K562 (cell line): ENCODE measurements at regions not wholly inside any gene's neighbourhood (a gene's known extent, or its start where the extent isn't known, plus 50 kb on each side); places are given as distances from the start of the nearest gene placed in this dataset.

Source experiments
- ATAC-seq: fragments of 200-7000 bp; cut with Tn5 transposase; 3 replicates; pipeline ENCODE4 v1.9.1; 2020; ENCODE audit warnings: moderate library complexity
- BruUV-seq: library from RNA; stranded (reverse); fragments of 400-500 nt; replicated peaks from 2 replicates; lab custom pipeline; 2021; lab: Mats Ljungman, UMichigan
- CTCF ChIA-PET: fragments of 300-600 bp; formaldehyde crosslinking; extraction: SDS; loops from one replicate; lab custom pipeline; 2021; ENCODE audit warnings: low intra/inter-chr PET ratio; lab: Yijun Ruan, JAX
- POLR2A ChIA-PET: fragments of 300-600, 350-650 bp; sonication (Branson Sonifier 250); formaldehyde crosslinking; extraction: SDS; loops from one replicate; lab custom pipeline; 2021; ENCODE audit warnings: antibody characterized with exemption, inconsistent platforms; lab: Yijun Ruan, JAX
- DNase-seq, 4 experiments: peaks; one replicate each; pipeline versions ENCODE4 v3.0.0 to v3.0.0-alpha.2; 2011 to 2018; ENCODE audit warnings: low spot score in 3 of 4, mixed read lengths in 3 of 4; ENCODE audit errors: extremely low read depth in 1 of 4
- FAIRE-seq: peaks from 2 replicates; lab custom pipeline; 2011; peaks lifted over from hg19 to GRCh38; lab: Jason Lieb, UNC
- H2AFZ ChIP-seq: 2 replicates; pipeline ENCODE4 v1.6.0; 2011; ENCODE audit warnings: low read depth, low read length, control low read depth, inconsistent platforms
- H3K27ac ChIP-seq: fragments of 200-600 bp; 3 replicates; pipeline ENCODE4 v1.8.0; 2011; ENCODE audit warnings: low read depth, mild to moderate bottlenecking, control low read depth, inconsistent platforms, low read length, moderate library complexity, mixed read lengths; ENCODE audit errors: extremely low read depth
- H3K27me3 ChIP-seq, 2 experiments: fragments of 300-600 bp in 1 of 2; 2 replicates in 1 of 2; 3 replicates in 1 of 2; pipeline versions ENCODE4 v1.6.0 to v1.8.0; 2011; ENCODE audit warnings: inconsistent platforms in 2 of 2, low read length in 2 of 2, mild to moderate bottlenecking in 1 of 2, mixed read lengths in 1 of 2, moderate library complexity in 1 of 2; ENCODE audit not compliant: control insufficient read depth in 2 of 2, insufficient read depth in 2 of 2
- H3K36me3 ChIP-seq: fragments of 300-600 bp; 3 replicates; pipeline ENCODE4 v1.8.0; 2011; ENCODE audit warnings: mild to moderate bottlenecking, low read length, inconsistent platforms; ENCODE audit not compliant: control insufficient read depth, insufficient read depth
- H3K4me1 ChIP-seq, 2 experiments: fragments of 200-600 bp in 1 of 2; replicated peaks in 1 of 2; 2 replicates in 1 of 2; 3 replicates in 1 of 2; pipeline versions ENCODE4 v1.5.1 to v1.8.0; 2011; ENCODE audit warnings: inconsistent platforms in 2 of 2, low read length in 2 of 2, mild to moderate bottlenecking in 1 of 2, mixed read lengths in 1 of 2, moderate library complexity in 1 of 2; ENCODE audit not compliant: control insufficient read depth in 2 of 2, insufficient read depth in 2 of 2
- H3K4me2 ChIP-seq: 2 replicates; pipeline ENCODE4 v1.6.1; 2011; ENCODE audit warnings: low read length, control low read depth, inconsistent platforms, mixed read lengths; ENCODE audit not compliant: insufficient read depth
- H3K4me3 ChIP-seq: fragments of 200-600 bp; sonication (generic), shearing (Covaris generic); 2 replicates; pipeline ENCODE4 v1.5.1; 2016; ENCODE audit warnings: control low read depth, inconsistent platforms
- H3K79me2 ChIP-seq: fragments of 200-600 bp; 3 replicates; pipeline ENCODE4 v1.8.0; 2011; ENCODE audit warnings: low read length, inconsistent platforms; ENCODE audit not compliant: control insufficient read depth, insufficient read depth
- H3K9ac ChIP-seq, 2 experiments: 2 replicates each; pipeline versions ENCODE4 v1.6.0 to v1.6.1; 2011; ENCODE audit warnings: low read depth in 2 of 2, low read length in 2 of 2, control low read depth in 1 of 2, inconsistent platforms in 1 of 2, mild to moderate bottlenecking in 1 of 2, mixed read lengths in 1 of 2; ENCODE audit not compliant: insufficient read depth in 1 of 2
- H3K9me1 ChIP-seq: one replicate; pipeline ENCODE4 v1.6.0; 2011; ENCODE audit warnings: inconsistent platforms, mild to moderate bottlenecking, low read length, moderate library complexity; ENCODE audit not compliant: control insufficient read depth, insufficient read depth
- H3K9me3 ChIP-seq: replicated peaks from 2 replicates; pipeline ENCODE4 v1.5.1; 2011; ENCODE audit warnings: low read depth, low read length, inconsistent platforms; ENCODE audit not compliant: control insufficient read depth, insufficient read depth
- H4K20me1 ChIP-seq: replicated peaks from 2 replicates; pipeline ENCODE4 v1.6.1; 2011; ENCODE audit warnings: low read length, inconsistent platforms, mixed read lengths; ENCODE audit not compliant: control insufficient read depth, insufficient read depth
- ATF1 ChIP-seq, 2 experiments: fragments of 450-650 bp in 1 of 2; IDR thresholded peaks; 2 replicates each; pipeline ENCODE4 v1.6.1; 2016; ENCODE audit warnings: missing compliant biosample characterization in 1 of 2, missing genetic modification characterization in 1 of 2
- CC2D1A ChIP-seq: fragments of 450-650 bp; IDR thresholded peaks from 2 replicates; pipeline ENCODE4 v1.6.1; 2017; ENCODE audit warnings: mild to moderate bottlenecking
- CREM ChIP-seq: IDR thresholded peaks from 2 replicates; pipeline ENCODE4 v1.6.1; 2014; ENCODE audit warnings: antibody characterized with exemption, low read depth
- ETV5 ChIP-seq: sonication (generic); formaldehyde crosslinking; IDR thresholded peaks from 2 replicates; pipeline ENCODE4 v1.4.0; 2020; ENCODE audit warnings: low read depth, mild to moderate bottlenecking, missing genetic modification reagents
- HDAC6 ChIP-seq: IDR thresholded peaks from 2 replicates; pipeline ENCODE4 v1.6.1; 2012; ENCODE audit warnings: low read depth, mild to moderate bottlenecking, control low read depth, inconsistent platforms, low read length, moderate library complexity
- HLTF ChIP-seq: fragments of 450-650 bp; IDR thresholded peaks from 2 replicates; pipeline ENCODE4 v1.6.1; 2016
- KDM1A ChIP-seq, 2 experiments: fragments of 450-650 bp; IDR thresholded peaks; 2 replicates each; pipeline ENCODE4 v1.6.1; 2016; ENCODE audit warnings: mild to moderate bottlenecking in 2 of 2
- NR3C1 ChIP-seq: sonication (generic); formaldehyde crosslinking; IDR thresholded peaks from 2 replicates; pipeline ENCODE4 v1.8.1; 2022; ENCODE audit warnings: missing genetic modification reagents
- PML ChIP-seq: IDR thresholded peaks from 2 replicates; pipeline ENCODE4 v1.6.1; 2012; ENCODE audit warnings: low read length, inconsistent platforms
- RBM14 ChIP-seq: fragments of 200-400 bp; formaldehyde crosslinking; IDR thresholded peaks from 2 replicates; pipeline ENCODE4 v1.6.1; 2018; ENCODE audit warnings: low read depth, mild to moderate bottlenecking, low read length, moderate library complexity, borderline replicate concordance; ENCODE audit not compliant: insufficient read depth
- RBM25 ChIP-seq: fragments of 200-400 bp; formaldehyde crosslinking; IDR thresholded peaks from 2 replicates; pipeline ENCODE4 v1.6.1; 2018; ENCODE audit warnings: low read length, low read depth, moderate library complexity; ENCODE audit not compliant: severe bottlenecking
- RCOR1 ChIP-seq, 2 experiments: IDR thresholded peaks; 2 replicates each; pipeline ENCODE4 v1.6.1; 2012; ENCODE audit warnings: low read depth in 2 of 2, low read length in 2 of 2, borderline replicate concordance in 1 of 2, improper control_type of control experiment in 1 of 2
- SIN3B ChIP-seq: fragments of 450-650 bp; IDR thresholded peaks from 2 replicates; pipeline ENCODE4 v1.6.1; 2017; ENCODE audit warnings: low read depth, mild to moderate bottlenecking, moderate library complexity
- SMAD2 ChIP-seq: fragments of 150-350 bp; IDR thresholded peaks from 2 replicates; pipeline ENCODE4 v1.6.1; 2014; ENCODE audit warnings: low read depth, mild to moderate bottlenecking, low read length
- ZC3H11A ChIP-seq: IDR thresholded peaks from 2 replicates; pipeline ENCODE4 v1.6.1; 2012; ENCODE audit warnings: low read depth, low read length, improper control_type of control experiment
- ZNF77 ChIP-seq: fragments of 250-450 bp; sonication (Bioruptor Pico); IDR thresholded peaks from 2 replicates; pipeline ENCODE4 v1.5.0; 2020
- WGBS: fragments of 100-300 bp; shearing (Covaris generic); methylation state at CpG from one replicate; pipeline ENCODE4 v1.1.6; 2016; ENCODE audit warnings: low coverage, mixed read lengths; ENCODE audit not compliant: insufficient coverage; ENCODE audit errors: missing lambda C conversion rate; 5-methylcytosine and 5-hydroxymethylcytosine counted together
- in situ Hi-C: fragments of 300-500 bp; cut with MboI; formaldehyde crosslinking; loops from 4 replicates; pipeline ENCODE4 v1.15.0; 2018; ENCODE audit warnings: inconsistent platforms, mixed read lengths
- intact Hi-C: fragments of 100-400 bp; cut with micrococcal nuclease; formaldehyde crosslinking; loops from 2 replicates; pipeline ENCODE4 v1.14.2; 2022
- TF ChIP-seq, protein P1 (sequence below): fragments of 200-400 bp; formaldehyde crosslinking; IDR thresholded peaks from 2 replicates; pipeline ENCODE4 v1.6.1; 2017; ENCODE audit warnings: mild to moderate bottlenecking, low read depth, low read length, moderate library complexity
- TF ChIP-seq, protein P2 (sequence below): fragments of 450-650 bp; formaldehyde crosslinking; IDR thresholded peaks from 2 replicates; pipeline ENCODE4 v1.4.0; 2020; ENCODE audit warnings: mild to moderate bottlenecking, moderate library complexity
- TF ChIP-seq, protein P3 (sequence below): fragments of 450-650 bp; formaldehyde crosslinking; IDR thresholded peaks from 2 replicates; pipeline ENCODE4 v1.4.0; 2020; ENCODE audit warnings: mild to moderate bottlenecking, moderate library complexity
- TF ChIP-seq, protein P4 (sequence below): fragments of 450-650 bp; IDR thresholded peaks from 2 replicates; pipeline ENCODE4 v1.6.1; 2016; ENCODE audit warnings: low read depth, mild to moderate bottlenecking, moderate library complexity

DNA sequence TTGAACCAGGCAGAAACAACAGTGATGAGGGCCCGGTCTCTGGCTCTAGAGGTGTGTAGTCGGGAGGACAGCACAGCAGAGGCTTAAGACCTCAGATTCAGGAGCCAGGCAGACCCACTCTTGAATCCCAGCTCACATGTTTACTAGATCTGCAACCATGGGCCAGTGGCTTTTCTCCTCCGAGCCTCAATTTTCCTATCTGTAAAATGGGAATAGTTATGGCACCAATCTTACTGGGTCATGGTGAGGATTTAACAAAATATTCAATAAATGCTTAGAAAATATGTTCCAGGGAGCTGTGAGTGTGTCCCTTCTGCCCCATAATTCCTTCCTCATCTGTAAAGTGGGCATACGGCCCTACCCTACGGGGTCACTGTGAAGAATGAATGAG, 506.9 kb downstream of the SHQ1 start:
- no peak for DNase-seq
- Histone ChIP-seq H4K20me1 (no peaks in the 10 kb centered on the region), H3K27me3 (no peaks in the 10 kb centered on the region), H3K9me1 (peaks cover 2% of the 10 kb centered on the region), H3K27ac (no peak overlapping the region), H3K4me1 (peaks cover 33 to 36% of the 10 kb centered on the region in 2 experiments), H3K79me2 (no peaks in the 10 kb centered on the region), H3K4me3 (no peak overlapping the region), H3K9ac (no peak overlapping the region), H2AFZ (no peak overlapping the region), H3K9me3 (no peaks in the 10 kb centered on the region; the same call in 1 of the 2 replicates), H3K4me2 (no peak overlapping the region), H3K36me3 (no peaks in the 10 kb centered on the region)
- in situ Hi-C loops (no loop called here), intact Hi-C loops (no loop called here)
- POLR2A ChIA-PET, result interaction anchor here (0.6 to 1.4 kb wide), 2 partner anchors 34 to 175 kb away, joined by 3 read pairs; no protein-coding TSS in a partner anchor
- no peak for FAIRE-seq
- no peak for ATAC-seq
- no TSS peak for BruUV-seq
- 94% methylated on average over 5 of the region's 5 CpGs for WGBS
- CTCF ChIA-PET, result no interaction called here
- TF ChIP-seq ETV5 (CRISPR knock-in tag) (no peak), ZNF77 (no peak), NR3C1 (CRISPR knock-in tag) (no peak), RBM14 (no peak), SIN3B (no peak), KDM1A (IDR thresholded peaks at IDR 0.05) (peak; percentile 39 to 66; a peak in 2 of 4 replicates), CREM (no peak), ATF1 (CRISPR knock-in tag; IDR thresholded peaks at IDR 0.05) (no peak), ATF1 (tag; IDR thresholded peaks at IDR 0.05) (no peak), RCOR1 (IDR thresholded peaks at IDR 0.05; ENCODE audit: borderline replicate concordance in 1 of 2, low read depth in 2 of 2, low read length in 2 of 2) (peak in 1 of 2 experiments; percentile 48; a peak in 1 of 4 replicates), ZC3H11A (no peak), RBM25 (peak; percentile 82), HDAC6 (no peak), HLTF (no peak), CC2D1A (no peak), SMAD2 (no peak), PML (no peak)
- TF ChIP-seq, protein P1, sequence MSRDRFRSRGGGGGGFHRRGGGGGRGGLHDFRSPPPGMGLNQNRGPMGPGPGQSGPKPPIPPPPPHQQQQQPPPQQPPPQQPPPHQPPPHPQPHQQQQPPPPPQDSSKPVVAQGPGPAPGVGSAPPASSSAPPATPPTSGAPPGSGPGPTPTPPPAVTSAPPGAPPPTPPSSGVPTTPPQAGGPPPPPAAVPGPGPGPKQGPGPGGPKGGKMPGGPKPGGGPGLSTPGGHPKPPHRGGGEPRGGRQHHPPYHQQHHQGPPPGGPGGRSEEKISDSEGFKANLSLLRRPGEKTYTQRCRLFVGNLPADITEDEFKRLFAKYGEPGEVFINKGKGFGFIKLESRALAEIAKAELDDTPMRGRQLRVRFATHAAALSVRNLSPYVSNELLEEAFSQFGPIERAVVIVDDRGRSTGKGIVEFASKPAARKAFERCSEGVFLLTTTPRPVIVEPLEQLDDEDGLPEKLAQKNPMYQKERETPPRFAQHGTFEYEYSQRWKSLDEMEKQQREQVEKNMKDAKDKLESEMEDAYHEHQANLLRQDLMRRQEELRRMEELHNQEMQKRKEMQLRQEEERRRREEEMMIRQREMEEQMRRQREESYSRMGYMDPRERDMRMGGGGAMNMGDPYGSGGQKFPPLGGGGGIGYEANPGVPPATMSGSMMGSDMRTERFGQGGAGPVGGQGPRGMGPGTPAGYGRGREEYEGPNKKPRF, result no peak
- TF ChIP-seq, protein P2, sequence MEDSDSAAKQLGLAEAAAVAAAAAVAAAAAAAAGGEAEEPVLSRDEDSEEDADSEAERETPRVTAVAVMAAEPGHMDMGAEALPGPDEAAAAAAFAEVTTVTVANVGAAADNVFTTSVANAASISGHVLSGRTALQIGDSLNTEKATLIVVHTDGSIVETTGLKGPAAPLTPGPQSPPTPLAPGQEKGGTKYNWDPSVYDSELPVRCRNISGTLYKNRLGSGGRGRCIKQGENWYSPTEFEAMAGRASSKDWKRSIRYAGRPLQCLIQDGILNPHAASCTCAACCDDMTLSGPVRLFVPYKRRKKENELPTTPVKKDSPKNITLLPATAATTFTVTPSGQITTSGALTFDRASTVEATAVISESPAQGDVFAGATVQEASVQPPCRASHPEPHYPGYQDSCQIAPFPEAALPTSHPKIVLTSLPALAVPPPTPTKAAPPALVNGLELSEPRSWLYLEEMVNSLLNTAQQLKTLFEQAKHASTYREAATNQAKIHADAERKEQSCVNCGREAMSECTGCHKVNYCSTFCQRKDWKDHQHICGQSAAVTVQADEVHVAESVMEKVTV (CRISPR knock-in tag), result no peak
- TF ChIP-seq, protein P3, sequence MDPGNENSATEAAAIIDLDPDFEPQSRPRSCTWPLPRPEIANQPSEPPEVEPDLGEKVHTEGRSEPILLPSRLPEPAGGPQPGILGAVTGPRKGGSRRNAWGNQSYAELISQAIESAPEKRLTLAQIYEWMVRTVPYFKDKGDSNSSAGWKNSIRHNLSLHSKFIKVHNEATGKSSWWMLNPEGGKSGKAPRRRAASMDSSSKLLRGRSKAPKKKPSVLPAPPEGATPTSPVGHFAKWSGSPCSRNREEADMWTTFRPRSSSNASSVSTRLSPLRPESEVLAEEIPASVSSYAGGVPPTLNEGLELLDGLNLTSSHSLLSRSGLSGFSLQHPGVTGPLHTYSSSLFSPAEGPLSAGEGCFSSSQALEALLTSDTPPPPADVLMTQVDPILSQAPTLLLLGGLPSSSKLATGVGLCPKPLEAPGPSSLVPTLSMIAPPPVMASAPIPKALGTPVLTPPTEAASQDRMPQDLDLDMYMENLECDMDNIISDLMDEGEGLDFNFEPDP (CRISPR knock-in tag), result no peak
- TF ChIP-seq, protein P4, sequence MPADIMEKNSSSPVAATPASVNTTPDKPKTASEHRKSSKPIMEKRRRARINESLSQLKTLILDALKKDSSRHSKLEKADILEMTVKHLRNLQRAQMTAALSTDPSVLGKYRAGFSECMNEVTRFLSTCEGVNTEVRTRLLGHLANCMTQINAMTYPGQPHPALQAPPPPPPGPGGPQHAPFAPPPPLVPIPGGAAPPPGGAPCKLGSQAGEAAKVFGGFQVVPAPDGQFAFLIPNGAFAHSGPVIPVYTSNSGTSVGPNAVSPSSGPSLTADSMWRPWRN, result no peak
